ENCODE measurements at regions not wholly inside any gene's neighbourhood (a gene's known extent, or its start where the extent isn't known, plus 50 kb on each side); places are given as distances from the start of the nearest gene placed in this dataset.
"Not testable (repeated sequence)": the region's sequence is repeated elsewhere in the genome, so short reads cannot be mapped to it uniquely, and the experiment has no call there.

DNA sequence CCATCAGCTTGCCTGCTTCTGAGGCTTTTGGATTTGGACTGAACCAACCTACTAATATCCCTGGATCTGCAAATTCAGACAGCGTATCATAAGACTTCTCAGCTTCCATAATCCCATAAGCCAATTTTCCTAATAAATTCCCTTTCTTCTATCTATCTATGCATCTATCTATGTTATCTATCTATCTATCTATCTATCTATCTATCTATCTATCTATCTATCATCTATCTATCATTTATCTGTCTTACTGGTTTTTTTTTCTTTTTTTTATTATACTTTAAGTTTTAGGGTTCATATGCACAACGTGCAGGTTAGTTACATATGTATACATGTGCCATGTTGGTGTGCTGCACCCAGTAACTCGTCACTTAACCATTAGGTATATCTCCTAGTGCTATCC lies 2045.4 kb upstream of the CDH6 start:
- Histone ChIP-seq H3K4me3 (no peak overlapping the region), H3K9me3 (no peaks in the 10 kb centered on the region), H3K27ac (no peak overlapping the region), H3K27me3 (no peaks in the 10 kb centered on the region), H3K4me1 (no peaks in the 10 kb centered on the region), H3K36me3 (no peaks in the 10 kb centered on the region)
- no peak for DNase-seq (ENCODE audit: low spot score)
- TF ChIP-seq CTCF (IDR thresholded peaks at IDR 0.05) = no peak

DNA sequence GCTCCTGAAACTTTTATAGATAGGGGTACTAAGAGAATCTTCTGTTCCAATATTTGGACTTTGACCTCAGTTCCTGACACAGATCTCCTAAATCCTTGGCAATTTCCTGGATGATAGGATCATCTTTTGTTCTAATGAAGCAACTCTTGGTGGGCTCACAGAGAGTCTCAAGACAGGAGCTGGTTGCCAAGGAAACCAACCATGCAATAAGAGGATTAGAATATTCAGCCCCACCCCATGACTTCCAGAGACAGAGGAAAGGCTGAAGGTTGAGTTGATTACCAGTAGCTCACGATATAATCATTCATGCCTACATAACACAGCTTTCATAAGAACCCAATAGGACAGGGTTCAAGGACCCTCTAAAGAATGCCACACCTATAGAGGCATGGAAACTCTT lies 2050.2 kb upstream of the CDH6 start:
- TF ChIP-seq CTCF (IDR thresholded peaks at IDR 0.05) = no peak
- Histone ChIP-seq H3K27me3 (no peaks in the 10 kb centered on the region), H3K27ac (no peak overlapping the region), H3K9me3 (no peaks in the 10 kb centered on the region), H3K4me3 (no peak overlapping the region), H3K36me3 (no peaks in the 10 kb centered on the region), H3K4me1 (no peaks in the 10 kb centered on the region)
- DNase-seq (ENCODE audit: low spot score) = no peak

- DNase-seq (ENCODE audit: low spot score) = no peak
- no peaks in the 10 kb centered on the region for H3K9me3 ChIP-seq
- H3K27me3 ChIP-seq = no peaks in the 10 kb centered on the region
- no peak overlapping the region for H3K27ac ChIP-seq
- no peak for TF ChIP-seq CTCF (IDR thresholded peaks at IDR 0.05)
- no peak overlapping the region for H3K4me3 ChIP-seq
- H3K4me1 ChIP-seq = no peaks in the 10 kb centered on the region
- H3K36me3 ChIP-seq = no peaks in the 10 kb centered on the region
These were observed 2059.1 kb upstream of the CDH6 start for GRCh38 chr5:29134418-29134817.

DNA sequence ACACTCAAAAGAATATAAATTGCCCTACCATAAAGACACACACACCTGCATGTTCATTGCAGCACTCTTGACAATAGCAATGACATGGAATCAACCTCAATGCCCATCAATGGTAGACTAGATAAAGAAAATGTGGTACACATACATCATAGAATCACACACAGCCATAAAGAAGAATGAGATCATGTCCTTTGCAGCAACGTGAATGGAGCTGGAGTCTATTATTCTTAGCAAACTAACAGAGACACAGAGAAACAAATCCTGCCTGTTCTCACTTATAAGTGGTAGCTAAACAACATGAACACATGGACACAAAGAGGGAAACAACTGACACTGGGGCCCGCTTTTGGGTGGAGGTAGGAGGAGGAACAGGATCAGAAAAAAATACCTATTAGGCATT lies 2062.2 kb upstream of the CDH6 start:
- Histone ChIP-seq H3K4me1 (no peaks in the 10 kb centered on the region), H3K9me3 (no peaks in the 10 kb centered on the region), H3K27ac (no peak overlapping the region), H3K36me3 (no peaks in the 10 kb centered on the region), H3K27me3 (no peaks in the 10 kb centered on the region), H3K4me3 (no peak overlapping the region)
- no peak for TF ChIP-seq CTCF (IDR thresholded peaks at IDR 0.05)
- DNase-seq (ENCODE audit: low spot score) = no peak

DNA sequence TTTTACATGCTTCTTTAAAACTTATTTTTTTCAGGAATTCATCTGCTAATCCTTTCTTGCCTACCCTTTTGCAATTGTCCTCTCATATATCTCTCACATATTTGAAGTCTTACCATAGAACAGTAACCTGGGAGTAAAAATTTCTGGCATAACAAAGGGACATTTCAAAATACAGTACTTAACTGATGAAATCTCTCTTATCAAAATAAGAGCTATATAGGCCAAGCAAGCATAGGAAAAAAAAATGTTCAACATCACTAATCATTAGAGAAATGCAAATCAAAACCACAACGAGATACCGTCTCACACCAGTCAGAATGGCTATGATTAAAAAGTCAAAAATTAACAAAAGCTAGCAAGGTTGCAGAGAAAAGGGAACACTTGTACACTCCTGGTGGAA lies 2062.7 kb upstream of the CDH6 start:
- no peak overlapping the region for H3K27ac ChIP-seq
- H3K9me3 ChIP-seq = no peaks in the 10 kb centered on the region
- H3K4me3 ChIP-seq = no peak overlapping the region
- DNase-seq (ENCODE audit: low spot score) = no peak
- H3K4me1 ChIP-seq = no peaks in the 10 kb centered on the region
- H3K36me3 ChIP-seq = no peaks in the 10 kb centered on the region
- H3K27me3 ChIP-seq = no peaks in the 10 kb centered on the region
- no peak for TF ChIP-seq CTCF (IDR thresholded peaks at IDR 0.05)

DNA sequence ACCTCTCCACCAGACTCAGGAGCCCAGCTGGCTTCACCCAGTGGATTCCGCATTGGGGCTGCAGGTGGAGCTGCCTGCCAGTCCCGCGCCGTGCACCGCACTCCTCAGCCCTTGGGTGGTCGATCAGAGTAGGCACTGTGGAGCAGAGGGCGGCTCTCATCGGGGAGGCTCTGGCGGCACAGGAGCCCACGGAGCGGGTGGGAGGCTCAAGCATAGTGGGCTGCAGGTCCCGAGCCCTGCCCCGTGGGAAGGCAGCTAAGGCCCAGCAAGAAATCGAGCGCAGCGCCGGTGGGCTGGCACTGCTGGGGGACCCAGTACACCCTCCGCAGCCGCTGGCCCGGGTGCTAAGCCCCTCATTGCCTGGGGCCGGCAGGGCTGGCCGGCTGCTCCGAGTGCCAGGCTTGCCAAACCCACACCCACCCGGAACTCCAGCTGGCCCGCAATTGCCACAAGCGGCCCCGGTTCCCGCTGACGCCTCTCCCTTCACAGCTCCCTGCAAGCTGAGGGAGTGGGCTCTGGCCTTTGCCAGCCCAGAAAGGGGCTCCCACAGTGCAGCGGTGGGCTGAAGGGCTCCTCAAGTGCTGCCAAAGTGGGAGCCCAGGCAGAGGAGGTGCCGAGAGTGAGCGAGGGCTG lies 2065.8 kb upstream of the CDH6 start:
- DNase-seq (ENCODE audit: low spot score); H3K9me3 ChIP-seq; H3K27me3 ChIP-seq; H3K4me1 ChIP-seq; H3K4me3 ChIP-seq; H3K36me3 ChIP-seq; H3K27ac ChIP-seq: not testable (repeated sequence)

DNA sequence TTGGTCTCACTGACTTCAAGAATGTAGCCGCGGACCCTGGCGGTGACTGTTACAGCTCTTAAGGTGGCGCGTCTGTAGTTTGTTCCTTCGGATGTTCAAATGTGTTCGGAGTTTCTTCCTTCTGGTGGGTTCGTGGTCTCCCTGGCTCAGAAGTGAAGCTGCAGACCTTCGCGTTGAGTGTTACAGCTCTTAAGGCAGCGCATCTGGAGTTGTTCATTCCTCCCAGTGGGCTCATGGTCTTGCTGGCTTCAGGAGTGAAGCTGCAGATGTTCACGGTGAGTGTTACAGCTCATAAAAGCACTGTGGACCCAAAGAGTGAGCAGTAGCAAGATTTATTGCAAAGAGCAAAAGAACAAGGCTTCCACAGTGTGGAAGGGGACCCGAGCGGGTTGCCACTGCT lies 2067.0 kb upstream of the CDH6 start:
- H3K9me3 ChIP-seq; H3K4me1 ChIP-seq; H3K36me3 ChIP-seq; H3K27ac ChIP-seq; H3K4me3 ChIP-seq; H3K27me3 ChIP-seq; DNase-seq (ENCODE audit: low spot score): not testable (repeated sequence)
